ENCODE measurements at regions not wholly inside any gene's neighbourhood (a gene's known extent, or its start where the extent isn't known, plus 50 kb on each side); places are given as distances from the start of the nearest gene placed in this dataset.

DNA sequence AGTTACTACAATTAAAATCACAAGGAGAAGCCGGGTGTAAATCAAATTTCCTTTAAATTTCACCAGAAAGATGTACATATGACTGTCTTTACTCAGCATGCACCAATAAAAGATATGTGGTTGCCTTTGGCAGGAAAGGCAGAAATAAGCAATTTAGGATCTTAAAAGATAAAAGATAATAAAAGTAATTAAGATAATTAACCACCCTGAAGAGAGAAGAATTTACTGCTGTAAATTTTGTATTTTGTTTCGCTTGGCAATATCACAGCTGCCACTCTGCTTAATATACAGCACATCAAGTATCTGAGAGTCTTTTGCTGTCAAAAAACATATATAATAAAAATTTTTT, 411.9 kb downstream of the MN1 start:
- H3K4me3 ChIP-seq (ENCODE audit: low read depth in 1 of 2, low read length in 1 of 2): no peak overlapping the region
- no peaks in the 10 kb centered on the region for H3K4me1 ChIP-seq (ENCODE audit: control insufficient read depth in 1 of 2, insufficient read depth in 1 of 2, low read depth in 1 of 2, low read length in 1 of 2)
- TF ChIP-seq, protein P1, sequence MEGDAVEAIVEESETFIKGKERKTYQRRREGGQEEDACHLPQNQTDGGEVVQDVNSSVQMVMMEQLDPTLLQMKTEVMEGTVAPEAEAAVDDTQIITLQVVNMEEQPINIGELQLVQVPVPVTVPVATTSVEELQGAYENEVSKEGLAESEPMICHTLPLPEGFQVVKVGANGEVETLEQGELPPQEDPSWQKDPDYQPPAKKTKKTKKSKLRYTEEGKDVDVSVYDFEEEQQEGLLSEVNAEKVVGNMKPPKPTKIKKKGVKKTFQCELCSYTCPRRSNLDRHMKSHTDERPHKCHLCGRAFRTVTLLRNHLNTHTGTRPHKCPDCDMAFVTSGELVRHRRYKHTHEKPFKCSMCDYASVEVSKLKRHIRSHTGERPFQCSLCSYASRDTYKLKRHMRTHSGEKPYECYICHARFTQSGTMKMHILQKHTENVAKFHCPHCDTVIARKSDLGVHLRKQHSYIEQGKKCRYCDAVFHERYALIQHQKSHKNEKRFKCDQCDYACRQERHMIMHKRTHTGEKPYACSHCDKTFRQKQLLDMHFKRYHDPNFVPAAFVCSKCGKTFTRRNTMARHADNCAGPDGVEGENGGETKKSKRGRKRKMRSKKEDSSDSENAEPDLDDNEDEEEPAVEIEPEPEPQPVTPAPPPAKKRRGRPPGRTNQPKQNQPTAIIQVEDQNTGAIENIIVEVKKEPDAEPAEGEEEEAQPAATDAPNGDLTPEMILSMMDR (IDR thresholded peaks at IDR 0.05): no peak
- peaks cover 16% of the 10 kb centered on the region for H3K27me3 ChIP-seq
- no peaks in the 10 kb centered on the region for H3K9me3 ChIP-seq
- H3K27ac ChIP-seq: no peak overlapping the region
- no peaks in the 10 kb centered on the region for H3K36me3 ChIP-seq

DNA sequence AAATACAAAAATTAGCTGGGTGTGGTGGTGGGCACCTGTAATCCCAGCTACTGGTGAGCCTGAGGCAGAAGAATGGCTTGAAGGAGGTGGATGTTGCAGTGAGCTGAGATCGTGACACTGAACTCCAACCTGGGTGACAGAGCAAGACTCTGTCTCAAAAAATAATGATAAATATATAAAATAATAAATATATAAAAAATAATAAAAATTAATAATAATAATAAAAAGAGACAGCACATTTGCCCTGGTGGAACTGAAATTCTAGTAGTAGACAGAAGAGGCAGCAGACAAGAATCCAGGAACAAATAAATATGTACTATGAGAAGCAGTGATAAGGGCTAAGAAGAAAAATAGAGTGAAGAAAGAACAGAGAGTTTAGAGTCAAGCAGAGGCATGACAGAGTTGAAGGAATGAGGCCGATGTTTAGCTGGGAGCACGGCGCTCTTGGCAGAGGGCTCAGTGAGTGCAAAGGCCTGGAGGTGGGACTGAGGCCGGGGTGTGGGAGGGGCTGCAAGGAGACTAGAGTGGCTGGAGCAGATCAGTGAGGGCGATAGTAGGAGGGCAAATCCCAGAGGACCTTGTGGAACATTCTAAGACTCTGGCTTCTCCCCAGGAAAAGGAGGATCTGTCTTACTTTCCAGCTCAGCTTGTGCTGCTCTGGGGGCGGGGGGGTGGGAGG, 410.3 kb downstream of the MN1 start:
- TF ChIP-seq, protein P1 (IDR thresholded peaks at IDR 0.05): no peak
- Histone ChIP-seq H3K9me3 (no peaks in the 10 kb centered on the region), H3K27me3 (peaks cover 16% of the 10 kb centered on the region), H3K27ac (no peak overlapping the region), H3K36me3 (no peaks in the 10 kb centered on the region), H3K4me3 (ENCODE audit: low read depth in 1 of 2, low read length in 1 of 2) (no peak overlapping the region), H3K4me1 (ENCODE audit: control insufficient read depth in 1 of 2, insufficient read depth in 1 of 2, low read depth in 1 of 2, low read length in 1 of 2) (no peaks in the 10 kb centered on the region)

DNA sequence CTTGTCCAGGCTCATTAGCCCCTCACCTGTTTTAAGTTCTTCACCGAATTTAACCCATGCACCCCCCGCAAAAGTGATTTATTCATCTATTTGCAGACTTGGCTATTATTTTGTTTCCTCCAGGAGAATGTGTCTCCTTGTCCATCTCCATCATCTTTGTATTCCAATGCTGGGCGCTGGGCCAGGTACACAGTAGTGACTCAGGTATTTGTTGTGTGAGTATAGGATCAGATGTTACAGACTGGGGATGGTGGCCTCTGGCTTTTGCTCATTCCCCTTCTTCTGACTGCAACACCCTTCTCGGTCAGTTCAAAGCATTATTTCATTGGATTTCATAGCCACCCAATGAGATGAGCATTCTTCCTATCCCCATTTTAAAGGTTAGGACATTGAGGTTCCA, 408.2 kb downstream of the MN1 start:
- TF ChIP-seq, protein P1 (IDR thresholded peaks at IDR 0.05): no peak
- H3K27me3 ChIP-seq: peaks cover 22% of the 10 kb centered on the region
- H3K36me3 ChIP-seq: no peaks in the 10 kb centered on the region
- no peak overlapping the region for H3K27ac ChIP-seq
- H3K4me3 ChIP-seq (ENCODE audit: low read depth in 1 of 2, low read length in 1 of 2): no peak overlapping the region
- H3K9me3 ChIP-seq: no peaks in the 10 kb centered on the region
- H3K4me1 ChIP-seq (ENCODE audit: control insufficient read depth in 1 of 2, insufficient read depth in 1 of 2, low read depth in 1 of 2, low read length in 1 of 2): no peaks in the 10 kb centered on the region

DNA sequence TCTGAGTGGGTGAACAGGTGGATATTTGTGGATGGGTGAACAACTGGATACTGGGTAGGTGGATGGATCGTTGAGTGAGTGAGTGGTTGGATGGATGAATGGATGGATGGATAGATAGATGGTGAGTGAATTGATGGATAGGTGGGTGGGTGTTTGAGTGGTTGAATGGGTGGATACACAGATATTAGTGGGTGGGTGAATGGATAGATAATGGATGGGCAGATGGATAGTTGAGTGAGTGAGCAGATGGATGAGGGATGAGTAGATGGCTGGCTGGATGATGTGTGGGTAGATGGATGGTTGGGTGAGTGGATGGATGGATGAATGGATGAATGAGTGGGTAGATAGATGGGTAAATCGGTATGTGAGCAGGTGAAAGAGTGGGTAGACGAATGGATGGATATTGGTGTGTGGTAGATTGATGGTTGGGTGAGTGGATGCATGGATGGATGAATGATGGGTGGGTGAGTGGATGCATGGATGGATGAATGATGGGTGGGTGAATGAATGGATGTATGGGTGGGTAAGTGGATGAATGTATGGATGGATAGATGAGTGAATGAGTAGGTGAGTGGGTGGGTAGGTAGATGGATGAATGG, 406.7 kb downstream of the MN1 start:
- Histone ChIP-seq H3K27ac (no peak overlapping the region), H3K4me3 (ENCODE audit: low read depth in 1 of 2, low read length in 1 of 2) (no peak overlapping the region), H3K4me1 (ENCODE audit: control insufficient read depth in 1 of 2, insufficient read depth in 1 of 2, low read depth in 1 of 2, low read length in 1 of 2) (no peaks in the 10 kb centered on the region), H3K36me3 (no peaks in the 10 kb centered on the region), H3K27me3 (peaks cover 25% of the 10 kb centered on the region), H3K9me3 (no peaks in the 10 kb centered on the region)
- TF ChIP-seq, protein P1 (IDR thresholded peaks at IDR 0.05): no peak

DNA sequence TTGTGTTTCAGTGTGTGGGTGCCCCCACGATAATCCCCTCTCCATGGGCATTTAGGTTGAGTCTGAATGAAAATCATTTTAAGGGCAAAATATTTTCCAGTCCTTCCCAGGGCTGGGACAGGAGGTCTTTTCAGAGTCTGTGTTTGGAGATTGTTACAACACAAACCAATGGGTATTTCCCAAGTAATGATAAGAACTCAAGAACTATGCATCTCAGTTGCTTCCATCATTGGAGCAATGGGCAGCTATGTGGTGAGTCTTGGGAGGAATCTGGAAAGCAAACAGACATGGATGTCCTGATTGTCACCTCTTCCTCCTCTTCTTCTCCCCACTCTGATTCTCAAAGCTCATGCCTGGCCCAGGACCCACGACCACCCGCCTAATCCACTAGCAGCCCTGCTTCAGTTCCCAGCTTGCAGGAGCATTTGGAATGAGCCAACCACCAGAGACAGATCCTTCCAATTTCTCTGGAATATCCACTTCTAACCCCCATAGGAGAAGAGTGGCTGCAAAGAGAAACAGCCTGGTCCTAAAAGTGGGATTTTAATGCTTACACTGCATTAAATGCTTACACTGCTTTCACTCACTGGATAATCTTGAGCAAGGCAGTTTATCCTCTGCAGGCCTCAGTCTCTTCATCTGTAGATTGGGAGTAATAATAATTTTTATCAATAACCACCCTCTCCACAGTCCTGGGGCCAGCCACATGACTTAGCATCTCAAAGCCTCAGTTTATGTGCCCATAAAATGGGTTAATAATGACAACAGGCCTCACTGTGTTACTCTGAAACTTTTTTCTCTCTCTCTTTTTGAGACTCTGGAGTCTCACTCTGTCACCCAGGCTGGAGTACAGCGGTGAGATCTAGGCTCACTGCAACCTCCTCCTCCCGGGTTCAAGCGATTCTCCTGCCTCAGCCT, 404.3 kb downstream of the MN1 start:
- H3K4me3 ChIP-seq (ENCODE audit: low read depth in 1 of 2, low read length in 1 of 2): no peak overlapping the region
- H3K27me3 ChIP-seq: peaks cover 32% of the 10 kb centered on the region
- H3K9me3 ChIP-seq: no peaks in the 10 kb centered on the region
- no peaks in the 10 kb centered on the region for H3K4me1 ChIP-seq (ENCODE audit: control insufficient read depth in 1 of 2, insufficient read depth in 1 of 2, low read depth in 1 of 2, low read length in 1 of 2)
- no peak overlapping the region for H3K27ac ChIP-seq
- TF ChIP-seq, protein P1 (IDR thresholded peaks at IDR 0.05): no peak
- H3K36me3 ChIP-seq: no peaks in the 10 kb centered on the region
